HuH-7 (cell line): ENCODE measurements at regions not wholly inside any gene's neighbourhood (a gene's known extent, or its start where the extent isn't known, plus 50 kb on each side); places are given as distances from the start of the nearest gene placed in this dataset.
"Not testable (repeated sequence)": the region's sequence is repeated elsewhere in the genome, so short reads cannot be mapped to it uniquely, and the experiment has no call there.

Experiments
- DNase-seq: peaks from one replicate; pipeline ENCODE4 v3.0.0; 2011; ENCODE audit warnings: low spot score

DNA sequence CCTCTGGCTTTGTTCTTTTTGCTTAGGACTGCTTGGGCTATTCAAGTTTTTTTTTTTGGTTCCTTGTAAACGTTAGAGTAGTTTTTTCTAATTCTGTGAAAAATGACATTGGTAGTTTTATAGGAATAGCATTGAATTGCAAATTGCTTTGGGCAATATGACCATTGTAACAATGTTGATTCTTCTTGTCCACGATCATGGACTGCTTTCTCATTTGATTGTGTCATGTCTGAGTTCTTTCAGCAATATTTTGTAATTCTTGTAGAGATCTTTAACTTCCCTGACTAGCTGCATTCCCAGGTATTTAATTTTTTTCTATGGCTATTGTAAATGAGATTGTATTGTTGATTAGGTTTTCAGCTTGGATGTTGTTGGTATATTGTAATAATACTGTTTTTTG is 286.2 kb upstream of the C1QTNF3 start:
- not testable (repeated sequence) for DNase-seq

DNA sequence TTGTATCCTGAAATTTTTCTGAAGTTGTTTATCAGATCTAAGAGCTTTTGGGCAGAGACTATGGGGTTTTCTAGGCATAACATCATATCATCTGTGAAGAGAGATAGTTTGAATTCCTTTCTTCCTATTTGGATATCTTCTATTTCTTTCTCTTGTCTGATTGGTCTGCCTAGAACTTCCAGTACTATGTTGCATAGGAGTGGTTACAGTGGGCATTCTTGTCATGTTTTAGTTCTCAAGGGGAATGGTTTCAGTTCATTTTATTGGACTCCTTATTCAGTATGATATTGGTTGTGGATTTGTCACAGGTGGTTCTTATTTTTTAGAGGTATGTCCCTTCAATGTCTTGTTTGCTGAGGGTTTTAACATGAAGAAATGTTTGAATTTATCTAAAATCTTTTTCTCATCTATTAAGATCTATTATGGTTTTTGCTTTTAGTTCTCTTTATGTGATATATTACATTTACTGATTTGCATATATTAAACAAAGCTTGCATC is 286.6 kb upstream of the C1QTNF3 start:
- DNase-seq: not testable (repeated sequence)

DNA sequence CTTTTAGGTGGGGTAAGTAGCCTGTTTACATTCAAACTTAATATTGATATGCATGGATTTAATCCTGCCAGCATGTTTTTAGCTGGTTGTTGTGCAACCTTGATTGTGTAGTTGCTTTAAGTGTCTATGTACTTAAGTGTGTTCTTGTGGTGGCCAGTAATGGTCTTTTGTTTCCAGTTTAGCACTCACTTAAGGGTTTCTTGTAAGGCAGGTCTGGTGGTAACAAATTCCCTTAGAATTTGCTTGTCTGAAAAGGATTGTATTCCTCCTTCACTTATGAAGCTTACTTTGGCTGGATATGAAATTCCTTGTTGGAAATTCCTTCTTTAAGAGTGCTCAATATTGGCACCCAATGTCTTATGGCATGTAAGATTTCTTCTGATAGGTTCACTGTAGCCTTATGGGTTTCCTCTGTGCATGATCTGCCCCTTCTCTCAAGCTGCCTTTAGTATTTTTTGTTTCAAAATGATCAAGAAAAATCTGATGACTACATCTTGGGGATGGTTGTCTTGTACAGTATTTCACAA is 289.0 kb upstream of the C1QTNF3 start:
- not testable (repeated sequence) for DNase-seq

DNA sequence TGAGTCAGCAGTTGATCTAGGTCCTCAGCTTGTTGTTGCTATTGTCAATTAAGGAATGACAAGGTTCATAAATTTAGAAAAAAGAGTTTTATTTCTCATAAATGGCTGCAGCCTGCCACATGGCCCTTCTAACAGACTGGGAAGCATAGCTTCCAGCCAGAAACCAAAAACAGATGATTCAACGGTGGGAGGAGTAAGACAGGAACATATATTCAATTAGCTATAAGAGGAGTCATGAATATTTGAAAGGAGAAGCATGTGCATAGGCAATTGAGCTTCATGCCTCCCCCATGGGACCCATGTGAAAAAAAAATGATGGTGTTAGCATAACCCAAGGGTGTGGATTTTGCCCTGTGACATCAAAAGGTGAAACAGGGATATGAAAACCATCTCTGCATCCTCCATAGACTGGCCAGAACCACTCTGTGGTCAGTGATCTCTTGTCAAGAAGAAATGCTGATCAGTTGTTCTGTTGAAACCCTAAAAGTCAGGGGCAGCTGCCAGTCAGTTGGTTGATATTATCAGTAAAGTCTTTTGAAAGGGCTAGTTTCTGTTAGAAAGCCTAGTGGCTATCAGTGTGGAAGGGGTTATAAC is 296.5 kb upstream of the C1QTNF3 start:
- not testable (repeated sequence) for DNase-seq

DNA sequence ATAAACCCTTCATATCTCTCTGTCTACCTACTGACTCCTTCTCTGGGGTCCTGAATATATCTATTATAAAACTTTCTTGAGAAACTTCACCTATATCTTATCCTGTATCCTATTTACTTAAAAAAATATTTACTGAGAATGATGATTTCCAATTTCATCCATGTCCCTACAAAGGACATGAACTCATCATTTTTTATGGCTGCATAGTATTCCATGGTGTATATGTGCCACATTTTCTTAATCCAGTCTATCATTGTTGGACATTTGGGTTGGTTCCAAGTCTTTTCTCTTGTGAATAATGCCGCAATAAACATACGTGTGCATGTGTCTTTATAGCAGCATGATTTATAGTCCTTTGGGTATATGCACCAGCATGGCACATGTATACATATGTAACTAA is 301.7 kb upstream of the RAI14 start:
- not testable (repeated sequence) for DNase-seq

DNA sequence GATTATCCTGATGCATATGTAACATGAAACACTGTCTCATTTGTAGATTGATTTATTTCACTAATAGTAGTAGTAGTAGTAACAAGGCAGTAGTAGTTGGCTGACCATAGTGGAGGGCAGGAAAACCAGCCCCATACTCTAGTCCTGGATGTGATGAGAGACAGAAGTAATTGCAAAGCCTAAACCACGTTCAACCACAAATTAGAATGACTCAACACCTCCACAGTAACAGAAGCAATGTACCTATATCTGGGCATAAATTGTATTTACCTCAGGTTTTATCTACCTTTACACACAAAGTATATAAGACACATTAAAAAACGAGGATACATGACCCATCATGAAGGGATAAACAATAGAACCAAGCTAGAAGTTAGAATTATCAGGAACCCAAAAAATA is 284.7 kb upstream of the RAI14 start:
- DNase-seq: not testable (repeated sequence)

DNA sequence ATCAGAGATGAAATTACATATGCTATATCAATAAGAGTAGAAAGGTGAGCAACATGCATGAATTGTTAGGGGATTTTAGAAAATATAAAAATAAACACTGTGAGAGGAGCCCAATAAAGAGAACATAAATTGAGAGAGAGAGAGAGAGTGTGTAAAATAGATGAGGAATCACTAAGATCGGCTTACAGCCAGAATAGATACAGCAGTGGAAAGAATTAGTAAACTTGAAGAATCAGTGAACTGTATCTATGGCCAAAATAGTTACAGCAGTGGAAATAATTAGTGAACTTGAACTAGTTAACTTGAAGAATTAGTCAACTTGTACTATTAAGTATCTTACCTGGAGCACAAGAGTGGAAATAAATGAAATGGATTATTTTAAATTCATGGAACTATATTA is 284.3 kb upstream of the RAI14 start:
- not testable (repeated sequence) for DNase-seq

DNA sequence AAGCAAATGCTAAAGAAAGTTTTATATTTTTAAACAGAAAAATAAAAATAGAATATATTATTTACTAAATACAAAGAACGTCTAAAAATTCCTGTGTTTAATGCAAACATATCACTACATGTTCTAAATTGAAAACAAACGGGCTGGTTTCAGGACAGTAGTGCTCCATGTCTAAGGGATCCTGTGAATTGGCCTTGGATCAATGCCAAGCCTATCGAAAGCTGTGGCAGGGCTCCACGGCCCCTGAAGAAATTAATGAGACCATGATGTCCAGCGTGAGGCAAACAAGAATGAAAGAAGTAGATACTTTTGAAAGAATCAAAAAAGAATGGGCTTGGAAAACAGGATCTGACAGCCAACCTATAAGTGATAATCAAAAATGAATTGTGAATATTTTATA is 283.4 kb upstream of the RAI14 start:
- DNase-seq: not testable (repeated sequence)

DNA sequence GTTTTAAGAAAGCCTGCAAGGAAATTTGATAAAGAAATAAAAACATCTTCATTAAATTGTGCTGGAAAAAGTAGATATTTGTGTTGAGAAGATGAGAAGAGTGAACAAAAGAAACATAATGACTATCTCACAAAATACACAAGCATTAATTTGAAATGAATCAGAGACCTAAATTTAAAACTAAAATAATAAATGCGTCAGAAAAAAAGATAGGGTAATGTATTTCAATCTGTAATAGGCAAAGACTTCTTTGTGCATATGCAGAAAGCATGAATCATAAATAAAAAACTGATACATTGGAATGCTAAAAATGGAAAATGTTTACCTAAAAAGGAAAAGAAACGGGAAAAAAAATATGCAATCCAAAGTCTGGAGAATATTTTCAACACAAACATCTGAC is 278.5 kb upstream of the RAI14 start:
- DNase-seq: not testable (repeated sequence)

DNA sequence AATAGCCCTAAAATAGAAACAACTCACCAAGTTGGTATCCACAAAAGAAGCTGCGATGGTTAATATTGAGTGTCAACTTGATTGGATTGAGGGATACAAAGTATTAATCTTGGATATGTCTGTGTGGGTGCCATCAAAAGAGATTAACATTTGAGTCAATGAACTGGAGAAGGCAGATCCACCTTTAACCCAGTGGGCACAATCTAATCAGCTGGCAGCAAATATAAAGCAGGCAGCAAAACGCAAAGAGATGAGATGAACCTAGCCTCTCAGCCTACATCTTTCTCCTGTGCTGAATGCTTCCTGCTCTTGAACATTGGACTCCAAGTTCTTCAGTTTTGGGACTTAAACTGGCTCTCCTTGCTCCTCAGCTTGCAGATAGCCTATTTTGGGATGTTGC is 277.6 kb upstream of the RAI14 start:
- DNase-seq: not testable (repeated sequence)

DNA sequence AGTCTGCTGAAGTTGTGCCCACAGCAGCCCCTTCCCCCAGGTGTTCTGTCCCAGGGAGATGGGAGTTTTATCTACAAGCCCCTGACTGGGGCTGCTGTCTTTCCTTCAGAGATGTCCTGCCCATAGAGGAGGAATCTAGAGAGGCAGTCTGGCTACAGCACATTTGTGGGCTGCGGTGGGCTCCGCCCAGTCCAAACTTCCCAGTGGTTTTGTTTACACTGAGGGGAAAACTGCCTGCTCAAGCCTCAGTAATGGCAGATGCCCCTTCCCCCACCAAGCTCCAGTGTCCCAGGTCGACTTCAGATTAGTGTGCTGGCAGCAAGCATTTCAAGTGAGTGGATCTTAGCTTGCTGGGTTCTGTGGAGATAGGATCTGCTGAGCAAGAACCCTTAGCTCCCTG is 267.4 kb upstream of the RAI14 start:
- DNase-seq: not testable (repeated sequence)

DNA sequence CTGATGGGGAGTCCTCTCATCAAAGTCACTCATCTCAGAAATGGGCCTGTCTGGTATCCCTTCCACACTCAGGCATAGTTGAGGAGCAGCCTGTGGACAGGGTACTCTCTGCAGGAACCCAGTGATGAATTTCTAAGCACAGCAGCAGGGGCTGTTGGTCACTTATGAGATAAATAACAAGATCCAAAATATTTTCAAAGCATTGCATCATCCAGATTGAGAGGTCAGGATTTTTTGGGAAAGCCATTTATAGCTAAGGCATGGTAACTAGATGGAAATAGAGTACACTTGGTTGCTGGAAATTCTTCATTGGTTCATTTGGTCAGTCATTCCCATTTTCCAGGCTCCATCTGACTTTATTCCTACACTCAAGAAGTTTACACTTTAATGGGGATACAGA is 246.8 kb upstream of the RAI14 start:
- DNase-seq: no peak

DNA sequence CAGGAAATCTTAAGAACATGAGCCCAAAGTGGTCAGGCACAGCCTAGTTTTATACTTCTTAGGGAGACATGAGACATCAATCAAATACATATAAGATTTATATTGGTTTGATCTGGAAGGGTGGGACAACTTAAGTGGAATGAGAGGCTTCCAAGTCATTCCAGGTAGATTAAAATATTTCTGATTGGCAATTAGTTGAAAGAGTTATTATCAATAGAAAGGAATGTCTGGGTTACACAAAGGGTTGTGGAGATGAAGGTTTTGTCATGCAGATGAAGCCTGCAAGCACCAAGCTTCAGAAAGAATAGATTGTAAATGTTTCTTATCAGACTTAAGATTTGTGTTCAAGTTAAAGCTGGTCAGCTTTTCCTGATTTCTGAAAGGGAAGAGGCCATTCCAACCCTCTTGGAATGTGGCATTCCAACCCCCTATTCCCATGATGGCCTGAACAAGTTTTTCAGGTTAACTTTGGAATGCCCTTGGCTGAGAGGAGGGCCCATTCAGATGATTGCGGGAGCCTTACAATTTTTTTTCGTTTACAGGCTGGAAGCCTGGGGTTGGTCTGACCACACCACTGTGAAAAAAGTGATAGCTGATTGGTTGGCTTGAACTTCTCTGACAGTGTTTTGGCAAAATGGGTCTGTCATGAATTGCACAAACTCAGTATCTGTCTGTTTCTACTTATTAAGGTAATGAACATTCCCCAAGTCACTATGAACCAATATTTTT is 245.6 kb upstream of the RAI14 start:
- DNase-seq: no peak

DNA sequence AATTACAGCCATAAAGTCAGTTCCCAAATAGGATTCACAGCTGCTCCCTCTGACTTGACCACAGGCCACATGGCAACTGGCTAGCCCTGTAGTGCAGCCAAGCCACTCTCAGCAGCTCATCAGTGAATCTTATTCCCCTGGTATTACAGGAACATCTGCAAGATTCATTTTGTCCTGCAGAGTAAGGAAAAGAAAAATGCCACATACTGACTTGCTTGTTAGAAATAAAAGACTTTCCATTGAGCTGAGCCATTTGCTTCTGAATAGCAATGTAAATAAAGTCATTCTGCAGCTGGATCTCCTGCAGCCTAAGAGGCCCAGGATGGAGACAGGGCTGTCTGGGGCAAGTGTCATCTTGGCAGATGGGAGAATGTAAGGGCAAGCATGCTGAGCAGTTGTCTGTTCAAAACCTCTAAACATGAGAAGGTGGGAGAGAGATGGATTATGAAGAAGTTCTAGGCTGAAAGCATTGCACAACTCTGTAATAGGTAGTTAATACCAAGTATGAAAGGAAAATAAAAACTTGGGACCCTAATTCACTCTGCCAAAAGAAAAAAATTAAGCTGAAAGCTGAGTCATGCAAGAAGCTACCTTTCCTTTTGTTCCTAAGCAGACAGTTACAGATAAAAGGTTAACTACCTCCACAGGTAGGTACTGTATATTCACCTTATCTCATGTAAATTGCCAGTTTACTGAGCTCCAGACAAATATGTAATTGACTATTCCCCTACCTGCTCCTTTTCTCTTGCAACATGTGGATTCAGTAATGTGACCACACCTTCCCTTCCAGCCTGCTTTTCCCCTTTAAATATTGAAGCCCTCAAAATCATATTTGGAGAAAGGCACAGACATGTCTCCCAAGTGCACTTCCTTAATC is 244.4 kb upstream of the RAI14 start:
- DNase-seq: no peak

DNA sequence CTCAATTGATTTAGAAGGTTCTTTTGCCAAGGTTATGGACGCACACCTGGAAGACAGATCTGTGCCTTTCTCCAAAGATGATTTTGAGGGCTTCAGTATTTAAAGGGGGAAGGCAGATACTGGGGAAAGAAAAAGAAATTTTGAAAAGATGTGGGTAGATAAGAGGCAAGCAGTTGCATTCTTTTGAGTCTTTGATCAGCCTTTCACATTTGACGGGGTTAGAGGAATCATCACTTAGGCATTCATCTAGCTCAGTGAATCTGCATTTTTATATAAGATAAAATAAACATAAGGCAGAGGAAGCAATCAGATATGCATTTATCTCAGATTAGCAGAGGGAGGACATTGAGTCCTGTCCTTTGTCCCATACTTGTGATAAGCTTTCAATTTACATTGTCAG is 243.4 kb upstream of the RAI14 start:
- no peak for DNase-seq

DNA sequence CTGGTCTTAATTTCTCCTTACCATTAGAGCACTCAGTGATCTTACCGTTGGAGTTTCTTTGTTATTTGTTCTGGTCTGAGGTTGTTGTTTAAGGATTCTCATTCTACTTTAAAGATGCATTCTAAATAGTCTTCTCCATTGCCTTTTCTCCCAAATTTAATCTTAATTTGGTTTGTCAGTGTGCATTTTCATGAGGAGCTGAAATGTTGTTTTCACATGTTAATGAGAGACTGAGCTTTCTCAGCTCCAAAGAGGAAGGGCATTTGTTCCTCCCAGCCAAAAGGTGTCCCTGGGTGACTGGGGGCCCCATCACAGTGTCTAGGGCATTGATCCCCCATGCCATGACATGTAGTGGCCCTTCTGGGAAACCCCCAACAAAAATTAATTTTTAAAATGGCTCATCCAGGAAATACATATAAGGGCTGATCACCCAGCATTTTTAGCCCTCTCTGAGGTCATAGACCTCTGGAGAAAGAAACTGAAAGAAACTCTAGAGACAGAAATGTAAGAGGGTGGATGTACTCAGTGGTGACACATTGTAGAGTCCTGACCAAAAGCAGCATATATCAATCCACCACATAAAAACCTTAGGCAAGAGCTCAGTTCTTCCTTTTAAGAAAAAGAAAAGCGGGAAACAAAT is 240.4 kb upstream of the RAI14 start:
- no peak for DNase-seq

DNA sequence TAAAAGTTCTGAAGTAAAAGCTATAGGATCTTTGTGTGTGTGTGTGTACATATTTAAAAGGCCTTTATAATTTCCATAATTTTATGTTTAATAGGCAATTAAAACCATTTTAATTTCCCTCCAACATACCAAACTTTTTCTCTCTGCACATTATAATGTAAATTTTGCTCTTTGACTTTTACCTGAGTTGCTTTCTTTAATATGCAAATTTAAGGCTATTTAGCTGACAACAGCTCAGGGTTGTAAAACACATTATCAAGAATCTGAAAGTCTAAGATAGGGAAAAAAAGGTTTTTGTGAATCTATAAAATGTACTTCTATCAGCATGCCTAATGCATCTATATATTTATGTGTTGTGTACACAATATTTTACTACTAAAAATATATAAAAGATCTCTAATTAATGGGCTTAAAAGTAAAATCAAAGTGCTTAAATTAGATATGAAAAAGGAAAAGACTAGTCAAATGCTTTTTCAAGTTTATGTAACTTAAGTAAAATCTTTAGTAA is 239.6 kb upstream of the RAI14 start:
- DNase-seq: no peak

DNA sequence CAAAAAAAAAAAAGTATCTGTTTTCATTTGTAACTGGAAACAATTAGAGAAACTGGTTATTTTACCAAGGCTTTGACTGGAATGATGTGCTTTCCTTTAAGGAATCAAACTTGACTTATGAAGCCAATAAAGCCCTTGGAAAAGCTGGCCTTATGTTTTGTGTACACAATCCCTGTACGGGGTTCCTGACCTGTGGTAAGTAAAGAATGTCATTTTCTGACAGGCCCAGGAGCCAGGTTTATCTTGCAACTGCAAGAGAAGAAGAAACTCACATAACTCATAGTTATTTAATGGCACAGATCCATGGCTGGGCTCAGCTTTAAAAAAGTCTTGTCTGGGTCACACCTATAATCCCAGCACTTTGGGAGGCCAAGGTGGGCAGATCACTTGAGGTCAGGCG is 235.9 kb upstream of the RAI14 start:
- not testable (repeated sequence) for DNase-seq

DNA sequence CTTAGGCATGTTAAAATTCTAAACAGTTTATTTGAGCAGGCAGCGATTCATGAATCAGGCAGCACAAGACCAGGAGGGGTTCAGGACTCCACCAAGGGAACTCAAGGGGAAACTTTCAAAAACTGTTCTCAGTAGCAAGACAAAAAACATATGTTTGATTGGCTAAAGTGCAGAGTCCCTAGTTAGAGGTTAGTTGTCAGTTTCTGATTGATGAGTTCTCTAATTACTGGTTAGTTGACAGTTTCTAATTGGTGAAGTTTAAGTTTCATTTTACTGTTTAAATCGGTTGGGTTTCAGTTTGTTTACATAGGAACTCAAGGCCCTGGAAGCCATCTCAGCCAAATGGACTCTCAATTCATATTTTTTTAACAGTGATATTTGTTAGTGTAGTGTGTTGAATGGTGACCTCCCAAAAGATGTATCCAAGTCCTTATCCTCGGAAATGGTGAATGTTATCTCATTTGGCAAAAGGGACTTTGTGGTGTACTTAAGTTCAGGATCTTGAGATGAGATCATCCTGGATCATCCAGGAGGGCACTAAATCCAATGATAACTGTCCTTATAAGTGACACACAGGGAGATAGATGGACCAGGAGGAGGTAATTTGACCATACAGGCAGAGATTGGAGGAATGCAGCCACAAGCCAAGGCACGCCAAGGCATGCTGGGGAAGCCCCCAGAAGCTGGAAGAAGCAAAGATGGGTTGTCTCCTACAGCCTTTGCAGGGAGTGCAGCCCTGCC is 219.2 kb upstream of the RAI14 start:
- no peak for DNase-seq

DNA sequence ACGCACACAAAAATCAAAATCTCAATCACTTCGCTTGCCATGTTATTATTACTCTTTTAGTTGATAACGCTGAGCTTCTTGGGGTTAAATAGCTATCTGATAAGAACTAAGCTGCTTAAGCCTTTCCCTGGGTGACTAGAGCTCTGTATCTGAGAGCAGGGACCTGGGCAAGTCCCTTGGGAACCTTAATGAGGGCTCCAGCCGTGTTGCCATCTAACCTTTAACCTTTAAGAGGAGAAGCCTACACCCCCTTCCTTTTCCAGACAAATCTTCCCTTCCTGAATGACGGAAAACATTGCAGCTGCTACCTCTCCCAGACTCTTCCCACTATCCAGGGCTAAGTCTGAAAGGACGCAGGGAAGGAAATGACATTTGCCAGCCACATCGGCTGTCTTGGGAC is 216.5 kb upstream of the RAI14 start:
- DNase-seq: no peak

DNA sequence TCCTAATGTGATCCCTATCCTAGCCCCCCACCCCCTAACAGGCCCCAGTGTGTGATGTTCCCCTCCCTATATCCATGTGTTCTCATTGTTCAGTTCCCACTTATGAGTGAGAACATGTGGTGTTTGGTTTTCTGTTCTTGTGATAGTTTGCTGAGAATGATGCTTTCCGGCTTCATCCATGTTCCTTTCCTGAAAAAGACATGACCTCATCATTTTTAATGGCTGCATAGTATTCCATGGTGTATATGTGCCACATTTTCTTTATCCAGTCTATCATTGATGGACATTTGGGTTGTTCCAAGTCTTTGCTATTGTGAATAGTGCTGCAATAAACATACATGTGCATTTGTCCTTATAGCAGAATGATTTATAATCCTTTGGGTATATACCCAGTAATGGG is 214.4 kb upstream of the RAI14 start:
- not testable (repeated sequence) for DNase-seq
